A549 (cell line): ENCODE measurements at regions not wholly inside any gene's neighbourhood (a gene's known extent, or its start where the extent isn't known, plus 50 kb on each side); places are given as distances from the start of the nearest gene placed in this dataset.

Experiments used
- CTCF ChIP-seq: fragments of >200 bp; sonication (Bioruptor Twin); formaldehyde crosslinking; IDR thresholded peaks from 3 replicates; pipeline ENCODE4 v1.5.1; 2016
- ELK1 ChIP-seq: fragments of 150-350 bp; IDR thresholded peaks from 2 replicates; pipeline ENCODE4 v1.6.1; 2014; ENCODE audit warnings: low read depth, mild to moderate bottlenecking, low read length
- ESRRA ChIP-seq: fragments of 150-350 bp; IDR thresholded peaks from 2 replicates; pipeline ENCODE4 v1.6.1; 2014; ENCODE audit warnings: mild to moderate bottlenecking, low read length, borderline replicate concordance
- MAFK ChIP-seq: fragments of 450-650 bp; IDR thresholded peaks from 2 replicates; pipeline ENCODE4 v1.6.1; 2014; ENCODE audit not compliant: partially characterized antibody
- POLR2A ChIP-seq: IDR thresholded peaks from 2 replicates; pipeline ENCODE4 v1.6.1; 2012; ENCODE audit warnings: mild to moderate bottlenecking, low read length
- RCOR1 ChIP-seq: fragments of 150-350 bp; IDR thresholded peaks from 2 replicates; pipeline ENCODE4 v1.6.1; 2014; ENCODE audit warnings: antibody characterized with exemption, low read length, low read depth

GRCh38 chr18:43785158-43785557, 507.9 kb upstream of the SYT4 start:
- TF ChIP-seq CTCF (no peak), MAFK (no peak), ESRRA (no peak), POLR2A (no peak), ELK1 (no peak), RCOR1 (no peak)
